IMR-90 (cell line): ENCODE measurements at regions not wholly inside any gene's neighbourhood (a gene's known extent, or its start where the extent isn't known, plus 50 kb on each side); places are given as distances from the start of the nearest gene placed in this dataset.

Experiments
- ATAC-seq: fragments of 200-7000 bp; cut with Tn5 transposase; 2 replicates; pipeline ENCODE4 v1.9.1; 2020; ENCODE audit warnings: low read depth, mild to moderate bottlenecking, moderate library complexity
- BruUV-seq: library from RNA; stranded (reverse); fragments of 400-500 nt; replicated peaks from 2 replicates; lab custom pipeline; 2021; lab: Mats Ljungman, UMichigan
- CTCF ChIA-PET: fragments of 300-600 bp; formaldehyde crosslinking; extraction: SDS; loops from one replicate; lab custom pipeline; 2021; ENCODE audit warnings: antibody characterized with exemption; lab: Yijun Ruan, JAX
- POLR2A ChIA-PET: fragments of 300-600 bp; sonication (Branson Sonifier 250); formaldehyde crosslinking; loops from one replicate; lab custom pipeline; 2022; ENCODE audit warnings: antibody characterized with exemption; ENCODE audit not compliant: unreplicated experiment; lab: Charles Lee
- DNase-seq: peaks from one replicate; pipeline ENCODE4 v3.0.0; 2013
- H2AFZ ChIP-seq: replicated peaks from 2 replicates; pipeline ENCODE3; 2013; ENCODE audit warnings: low read length, mild to moderate bottlenecking; ENCODE audit not compliant: poor library complexity
- H2AK5ac ChIP-seq: 2 replicates; pipeline ENCODE4 v1.6.1; 2013; ENCODE audit warnings: low read depth, low read length, inconsistent platforms
- H2AK9ac ChIP-seq: replicated peaks from 2 replicates; pipeline ENCODE3; 2013; ENCODE audit warnings: mild to moderate bottlenecking, low read depth, low read length, moderate library complexity; ENCODE audit not compliant: poor library complexity
- H2BK120ac ChIP-seq: 2 replicates; pipeline ENCODE4 v1.6.1; 2013; ENCODE audit warnings: low read depth, low read length, inconsistent platforms
- H2BK15ac ChIP-seq: 3 replicates; pipeline ENCODE4 v1.6.1; 2013; ENCODE audit warnings: low read depth, low read length, inconsistent platforms
- H2BK20ac ChIP-seq: 2 replicates; pipeline ENCODE4 v1.6.1; 2013; ENCODE audit warnings: low read depth, mild to moderate bottlenecking, inconsistent platforms, low read length, moderate library complexity
- H2BK5ac ChIP-seq: 2 replicates; pipeline ENCODE4 v1.6.1; 2013; ENCODE audit warnings: mild to moderate bottlenecking, low read depth, low read length, inconsistent platforms; ENCODE audit not compliant: poor library complexity, severe bottlenecking
- H3K14ac ChIP-seq: replicated peaks from 2 replicates; pipeline ENCODE4 v1.6.1; 2013; ENCODE audit warnings: low read depth, low read length, inconsistent platforms
- H3K18ac ChIP-seq: 2 replicates; pipeline ENCODE4 v1.6.1; 2013; ENCODE audit warnings: low read depth, low read length, control low read depth
- H3K23ac ChIP-seq: 2 replicates; pipeline ENCODE4 v1.6.1; 2013; ENCODE audit warnings: low read depth, low read length, inconsistent platforms
- H3K27ac ChIP-seq: 2 replicates; pipeline ENCODE4 v1.5.1; 2013; ENCODE audit warnings: mild to moderate bottlenecking, control low read depth, low read length; ENCODE audit not compliant: insufficient read depth
- H3K27me3 ChIP-seq: 2 replicates; pipeline ENCODE4 v1.6.1; 2013; ENCODE audit warnings: low read length; ENCODE audit not compliant: control insufficient read depth, insufficient read depth
- H3K36me3 ChIP-seq: 2 replicates; pipeline ENCODE4 v1.6.1; 2013; ENCODE audit warnings: low read length, mixed read lengths; ENCODE audit not compliant: control insufficient read depth, insufficient read depth
- H3K4ac ChIP-seq: 2 replicates; pipeline ENCODE4 v1.6.1; 2013; ENCODE audit warnings: low read depth, low read length, inconsistent platforms
- H3K4me1 ChIP-seq: 2 replicates; pipeline ENCODE4 v1.6.1; 2013; ENCODE audit warnings: low read length, mixed read lengths; ENCODE audit not compliant: control insufficient read depth, insufficient read depth
- H3K4me2 ChIP-seq: 2 replicates; pipeline ENCODE4 v1.6.1; 2013; ENCODE audit warnings: low read depth, mild to moderate bottlenecking, control low read depth, low read length, moderate library complexity
- H3K4me3 ChIP-seq: 2 replicates; pipeline ENCODE4 v1.5.1; 2013; ENCODE audit warnings: low read depth, mild to moderate bottlenecking, control low read depth, low read length, moderate library complexity; ENCODE audit not compliant: insufficient read depth
- H3K56ac ChIP-seq: 2 replicates; pipeline ENCODE4 v1.6.1; 2013; ENCODE audit warnings: low read length, inconsistent platforms; ENCODE audit not compliant: insufficient read depth; ENCODE audit errors: extremely low read depth
- H3K79me1 ChIP-seq, 2 experiments: 2 replicates each; pipeline ENCODE4 v1.6.1; 2013; ENCODE audit warnings: low read length in 2 of 2, inconsistent platforms in 1 of 2, low read depth in 1 of 2
- H3K9ac ChIP-seq: 2 replicates; pipeline ENCODE4 v1.6.1; 2013; ENCODE audit warnings: low read depth, low read length, control low read depth
- H3K9me1 ChIP-seq: 2 replicates; pipeline ENCODE4 v1.6.1; 2013; ENCODE audit warnings: low read length, inconsistent platforms; ENCODE audit not compliant: insufficient read depth
- H3K9me3 ChIP-seq: 2 replicates; pipeline ENCODE4 v1.6.1; 2013; ENCODE audit warnings: low read length; ENCODE audit not compliant: control insufficient read depth, insufficient read depth
- H4K20me1 ChIP-seq: 2 replicates; pipeline ENCODE4 v1.6.1; 2013; ENCODE audit warnings: low read length, inconsistent platforms; ENCODE audit not compliant: insufficient read depth
- H4K5ac ChIP-seq: 2 replicates; pipeline ENCODE4 v1.6.1; 2013; ENCODE audit warnings: mild to moderate bottlenecking, low read depth, low read length, control low read depth
- H4K8ac ChIP-seq, 2 experiments: 2 replicates each; pipeline ENCODE4 v1.6.1; 2013; ENCODE audit warnings: low read depth in 2 of 2, low read length in 2 of 2, control low read depth in 1 of 2, inconsistent platforms in 1 of 2
- H4K91ac ChIP-seq: 2 replicates; pipeline ENCODE4 v1.6.1; 2013; ENCODE audit warnings: low read depth, low read length, inconsistent platforms; ENCODE audit not compliant: insufficient read depth
- CHD1 ChIP-seq: IDR thresholded peaks from 2 replicates; pipeline ENCODE4 v1.6.1; 2012; ENCODE audit warnings: low read depth, low read length, improper control_type of control experiment
- MXI1 ChIP-seq: IDR thresholded peaks from 2 replicates; pipeline ENCODE4 v1.6.1; 2012; ENCODE audit warnings: low read depth, mild to moderate bottlenecking, low read length, moderate library complexity, borderline replicate concordance
- POLR2A ChIP-seq: IDR thresholded peaks from 2 replicates; pipeline ENCODE4 v1.6.1; 2012; ENCODE audit warnings: mild to moderate bottlenecking, low read depth, low read length
- RAD21 ChIP-seq: IDR thresholded peaks from 2 replicates; pipeline ENCODE4 v1.6.1; 2012; ENCODE audit warnings: low read length, improper control_type of control experiment
- RCOR1 ChIP-seq: IDR thresholded peaks from 2 replicates; pipeline ENCODE4 v1.6.1; 2012; ENCODE audit warnings: mild to moderate bottlenecking, low read length, improper control_type of control experiment; ENCODE audit not compliant: insufficient replicate concordance
- SMC3 ChIP-seq: fragments of 150-350 bp; IDR thresholded peaks from 2 replicates; pipeline ENCODE4 v1.6.1; 2016; ENCODE audit warnings: low read depth, mild to moderate bottlenecking, antibody characterized with exemption, low read length, moderate library complexity
- WGBS, 2 experiments: methylation state at CpG; one replicate each; pipeline versions ENCODE4 v1.1.5 to v1.1.7; 2013; ENCODE audit warnings: missing lambda C conversion rate in 2 of 2; ENCODE audit not compliant: insufficient read length in 1 of 2; ENCODE audit errors: extremely low coverage in 2 of 2; 5-methylcytosine and 5-hydroxymethylcytosine counted together
- dilution Hi-C: fragments of 300-500 bp; cut with HindIII; formaldehyde crosslinking; loops from one replicate; pipeline ENCODE4 v1.14.3; 2018; ENCODE audit warnings: low sequenced_read_pairs; ENCODE audit not compliant: unreplicated experiment
- in situ Hi-C: fragments of 300-500 bp; cut with MboI; formaldehyde crosslinking; loops from 3 replicates; pipeline ENCODE4 v1.14.3; 2019; ENCODE audit warnings: low sequenced_read_pairs, inconsistent platforms, mixed read lengths
- intact Hi-C: fragments of 100-400 bp; cut with micrococcal nuclease; formaldehyde crosslinking; loops from 2 replicates; pipeline ENCODE4 v1.10.0; 2022

- in situ Hi-C loops (no loop called here), dilution Hi-C loops (no loop called here), intact Hi-C loops (loop anchor here (10.0 kb wide), 1 partner anchor 525 kb away; no protein-coding TSS in a partner anchor)
- H3K27me3 ChIP-seq = no peaks in the 10 kb centered on the region
- no peak overlapping the region for H3K14ac ChIP-seq
- no peak overlapping the region for H4K91ac ChIP-seq
- H2AK5ac ChIP-seq = no peak overlapping the region
- H4K5ac ChIP-seq = no peak overlapping the region
- DNase-seq = no peak
- H2AFZ ChIP-seq = no peak overlapping the region
- H3K9me3 ChIP-seq = no peaks in the 10 kb centered on the region
- no CpG with 5 or more reads among the region's 1 CpG for WGBS, 2 experiments
- H3K18ac ChIP-seq = no peak overlapping the region
- no peak overlapping the region for H3K4ac ChIP-seq
- TF ChIP-seq SMC3 (no peak), RAD21 (no peak), CHD1 (no peak), RCOR1 (no peak), MXI1 (no peak), POLR2A (no peak)
- no peak overlapping the region for H3K4me3 ChIP-seq
- no peak overlapping the region for H4K8ac ChIP-seq
- no peaks in the 10 kb centered on the region for H3K4me1 ChIP-seq
- H3K56ac ChIP-seq = no peak overlapping the region
- H2AK9ac ChIP-seq = no peak overlapping the region
- H3K27ac ChIP-seq = no peak overlapping the region
- H3K9me1 ChIP-seq = no peaks in the 10 kb centered on the region
- no peak overlapping the region for H3K23ac ChIP-seq
- H2BK120ac ChIP-seq = no peak overlapping the region
- CTCF ChIA-PET = interaction anchor here (0.9 kb wide), 1 partner anchor 8 kb away, joined by 3 read pairs; no protein-coding TSS in a partner anchor
- ATAC-seq = no peak
- H3K4me2 ChIP-seq = no peak overlapping the region
- BruUV-seq = no TSS peak
- H4K20me1 ChIP-seq = no peaks in the 10 kb centered on the region
- H3K9ac ChIP-seq = no peak overlapping the region
- H2BK15ac ChIP-seq = no peak overlapping the region
- no peaks in the 10 kb centered on the region for H3K79me1 ChIP-seq
- no peaks in the 10 kb centered on the region for H3K36me3 ChIP-seq
- POLR2A ChIA-PET = interaction anchor here (0.5 kb wide), 1 partner anchor 532 kb away, joined by 9 read pairs; no protein-coding TSS in a partner anchor
- H2BK20ac ChIP-seq = no peak overlapping the region
- no peak overlapping the region for H2BK5ac ChIP-seq
Measured at GRCh38 chr3:106209482-106209881, 340.7 kb upstream of the CBLB start.
